Astrocyte (in vitro differentiated cells and primary cell): ENCODE measurements at regions not wholly inside any gene's neighbourhood (a gene's known extent, or its start where the extent isn't known, plus 50 kb on each side); places are given as distances from the start of the nearest gene placed in this dataset.

Source experiments
- DNase-seq: peaks from one replicate; pipeline ENCODE4 v3.0.0-alpha.2; 2010; ENCODE audit warnings: low read depth
- FAIRE-seq: peaks from 2 replicates; lab custom pipeline; 2011; peaks lifted over from hg19 to GRCh38; lab: Jason Lieb, UNC
- H2AFZ ChIP-seq: 2 replicates; pipeline ENCODE4 v1.6.0; 2012; ENCODE audit warnings: low read depth, low read length, inconsistent platforms
- H3K27ac ChIP-seq: 2 replicates; pipeline ENCODE4 v1.5.1; 2011; ENCODE audit warnings: low read depth, low read length, inconsistent platforms
- H3K27me3 ChIP-seq: 2 replicates; pipeline ENCODE4 v1.6.0; 2011; ENCODE audit warnings: low read length, inconsistent platforms; ENCODE audit not compliant: insufficient read depth
- H3K36me3 ChIP-seq: 2 replicates; pipeline ENCODE4 v1.5.1; 2011; ENCODE audit warnings: low read length, inconsistent platforms; ENCODE audit not compliant: insufficient read depth
- H3K4me1 ChIP-seq: 2 replicates; pipeline ENCODE4 v1.5.1; 2011; ENCODE audit warnings: low read length, inconsistent platforms; ENCODE audit not compliant: insufficient read depth
- H3K4me2 ChIP-seq: 2 replicates; pipeline ENCODE4 v1.6.0; 2012; ENCODE audit warnings: low read length, inconsistent platforms
- H3K4me3 ChIP-seq: 2 replicates; pipeline ENCODE4 v1.5.1; 2011; ENCODE audit warnings: low read depth, mild to moderate bottlenecking, low read length, inconsistent platforms; ENCODE audit not compliant: insufficient read depth
- H3K79me2 ChIP-seq: 2 replicates; pipeline ENCODE4 v1.6.0; 2012; ENCODE audit warnings: mild to moderate bottlenecking, low read length, inconsistent platforms; ENCODE audit not compliant: insufficient read depth
- H3K9ac ChIP-seq: 2 replicates; pipeline ENCODE4 v1.6.0; 2012; ENCODE audit warnings: mild to moderate bottlenecking, low read length, inconsistent platforms
- H3K9me3 ChIP-seq: 2 replicates; pipeline ENCODE4 v1.5.1; 2012; ENCODE audit warnings: low read depth, mild to moderate bottlenecking, low read length, inconsistent platforms; ENCODE audit not compliant: insufficient read depth
- H4K20me1 ChIP-seq: 2 replicates; pipeline ENCODE4 v1.6.0; 2012; ENCODE audit warnings: low read length, inconsistent platforms; ENCODE audit not compliant: insufficient read depth
- H3K27ac Mint-ChIP-seq: one replicate; pipeline ENCODE4 v1.8.0; 2021; ENCODE audit warnings: mild to moderate bottlenecking, mixed read lengths; ENCODE audit not compliant: unreplicated experiment
- H3K27me3 Mint-ChIP-seq: one replicate; pipeline ENCODE4 v1.8.0; 2021; ENCODE audit warnings: low read depth, mixed read lengths; ENCODE audit not compliant: unreplicated experiment
- H3K36me3 Mint-ChIP-seq: one replicate; pipeline ENCODE4 v1.8.0; 2021; ENCODE audit warnings: low read depth, mixed read lengths; ENCODE audit not compliant: unreplicated experiment
- H3K4me1 Mint-ChIP-seq: one replicate; pipeline ENCODE4 v1.8.0; 2021; ENCODE audit warnings: low read depth, mixed read lengths; ENCODE audit not compliant: unreplicated experiment
- H3K4me3 Mint-ChIP-seq: one replicate; pipeline ENCODE4 v1.8.0; 2021; ENCODE audit warnings: mild to moderate bottlenecking, moderate library complexity, mixed read lengths; ENCODE audit not compliant: unreplicated experiment
- H3K9me3 Mint-ChIP-seq: one replicate; pipeline ENCODE4 v1.8.0; 2021; ENCODE audit warnings: mild to moderate bottlenecking, mixed read lengths; ENCODE audit not compliant: unreplicated experiment
- CTCF ChIP-seq: IDR thresholded peaks from 2 replicates; pipeline ENCODE4 v1.5.1; 2011; ENCODE audit warnings: low read depth, mild to moderate bottlenecking, inconsistent platforms, low read length, moderate library complexity; ENCODE audit not compliant: insufficient read depth
- EZH2 ChIP-seq: IDR thresholded peaks from 2 replicates; pipeline ENCODE4 v1.6.1; 2012; ENCODE audit warnings: mild to moderate bottlenecking, low read length, inconsistent platforms; ENCODE audit not compliant: insufficient read depth

GRCh38 chr11:90795746-90796145, 572.9 kb upstream of the CHORDC1 start:
- H3K27ac Mint-ChIP-seq: no peak overlapping the region
- Histone ChIP-seq H3K9ac (no peak overlapping the region), H3K36me3 (no peaks in the 10 kb centered on the region), H3K27me3 (no peaks in the 10 kb centered on the region), H3K79me2 (no peaks in the 10 kb centered on the region), H3K27ac (no peak overlapping the region), H3K4me3 (no peak overlapping the region), H2AFZ (no peak overlapping the region), H3K9me3 (no peaks in the 10 kb centered on the region), H4K20me1 (no peaks in the 10 kb centered on the region), H3K4me1 (no peaks in the 10 kb centered on the region), H3K4me2 (no peak overlapping the region)
- no peaks in the 10 kb centered on the region for H3K4me1 Mint-ChIP-seq
- H3K4me3 Mint-ChIP-seq: no peak overlapping the region
- H3K9me3 Mint-ChIP-seq: no peaks in the 10 kb centered on the region
- DNase-seq (no peak), FAIRE-seq (no peak)
- TF ChIP-seq EZH2: no peak
- TF ChIP-seq CTCF: no peak
- H3K27me3 Mint-ChIP-seq: no peaks in the 10 kb centered on the region
- no peaks in the 10 kb centered on the region for H3K36me3 Mint-ChIP-seq

GRCh38 chr11:90788961-90789360, 566.1 kb upstream of the CHORDC1 start:
- no peak for TF ChIP-seq CTCF
- TF ChIP-seq EZH2: no peak
- Mint-ChIP-seq H3K9me3 (no peaks in the 10 kb centered on the region), H3K4me1 (no peaks in the 10 kb centered on the region), H3K36me3 (no peaks in the 10 kb centered on the region), H3K27me3 (no peaks in the 10 kb centered on the region), H3K27ac (no peak overlapping the region), H3K4me3 (no peak overlapping the region)
- Histone ChIP-seq H3K27me3 (no peaks in the 10 kb centered on the region), H3K9ac (no peak overlapping the region), H3K4me2 (no peak overlapping the region), H4K20me1 (no peaks in the 10 kb centered on the region), H3K79me2 (no peaks in the 10 kb centered on the region), H3K27ac (no peak overlapping the region), H3K36me3 (no peaks in the 10 kb centered on the region), H3K9me3 (no peaks in the 10 kb centered on the region), H3K4me1 (no peaks in the 10 kb centered on the region), H2AFZ (no peak overlapping the region), H3K4me3 (no peak overlapping the region)
- DNase-seq (no peak), FAIRE-seq (no peak)

- Histone ChIP-seq H3K4me1 (no peaks in the 10 kb centered on the region), H2AFZ (no peak overlapping the region), H3K79me2 (no peaks in the 10 kb centered on the region), H3K4me3 (no peak overlapping the region), H4K20me1 (no peaks in the 10 kb centered on the region), H3K4me2 (no peak overlapping the region), H3K36me3 (no peaks in the 10 kb centered on the region), H3K27ac (no peak overlapping the region), H3K9me3 (no peaks in the 10 kb centered on the region), H3K27me3 (no peaks in the 10 kb centered on the region), H3K9ac (no peak overlapping the region)
- TF ChIP-seq EZH2: no peak
- no peak for TF ChIP-seq CTCF
- no peaks in the 10 kb centered on the region for H3K27me3 Mint-ChIP-seq
- FAIRE-seq (no peak), DNase-seq (no peak)
- H3K4me1 Mint-ChIP-seq: no peaks in the 10 kb centered on the region
- H3K9me3 Mint-ChIP-seq: no peaks in the 10 kb centered on the region
- no peaks in the 10 kb centered on the region for H3K36me3 Mint-ChIP-seq
- no peak overlapping the region for H3K27ac Mint-ChIP-seq
- H3K4me3 Mint-ChIP-seq: no peak overlapping the region
Observed at GRCh38 chr11:90784241-90784814, 561.5 kb upstream of the CHORDC1 start.
